HCT116 (cell line): ENCODE measurements at regions not wholly inside any gene's neighbourhood (a gene's known extent, or its start where the extent isn't known, plus 50 kb on each side); places are given as distances from the start of the nearest gene placed in this dataset.

Experiments used
- ELF1 ChIP-seq: IDR thresholded peaks from 2 replicates; pipeline ENCODE4 v1.6.1; 2012; ENCODE audit warnings: low read depth, borderline replicate concordance
- EZH2 ChIP-seq: fragments of 200-600 bp; sonication (generic); IDR thresholded peaks from 2 replicates; pipeline ENCODE4 v1.6.1; 2017; ENCODE audit warnings: antibody characterized with exemption, mixed run types
- POLR2A ChIP-seq: IDR thresholded peaks from 2 replicates; pipeline ENCODE4 v1.7.0; 2011; ENCODE audit warnings: borderline replicate concordance; ENCODE audit not compliant: insufficient read depth, insufficient read length; ENCODE audit errors: extremely low read depth
- POLR2AphosphoS5 ChIP-seq: IDR thresholded peaks from 2 replicates; pipeline ENCODE4 v1.6.1; 2011; ENCODE audit warnings: mild to moderate bottlenecking, low read depth, low read length, moderate library complexity
- TCF7L2 ChIP-seq: IDR thresholded peaks from 2 replicates; pipeline ENCODE4 v1.7.0; 2011; ENCODE audit warnings: borderline replicate concordance, inconsistent platforms; ENCODE audit not compliant: insufficient read depth, insufficient read length; ENCODE audit errors: extremely low read depth
- TF ChIP-seq, protein P1 (sequence below), 3 experiments: fragments of 200-600 bp in 1 of 3; sonication (generic) in 1 of 3; IDR thresholded peaks in 2 of 3; conservative IDR thresholded peaks in 1 of 3; 2 replicates each; pipeline ENCODE4 v1.5.1; 2012 to 2017; ENCODE audit warnings: low read depth in 2 of 3, low read length in 2 of 3, antibody characterized with exemption in 1 of 3, borderline replicate concordance in 1 of 3, control low read depth in 1 of 3, mild to moderate bottlenecking in 1 of 3, mixed read lengths in 1 of 3, mixed run types in 1 of 3, moderate library complexity in 1 of 3; ENCODE audit not compliant: insufficient read depth in 1 of 3
- TF ChIP-seq, protein P2 (sequence below): IDR thresholded peaks from 2 replicates; pipeline ENCODE4 v1.6.1; 2012; ENCODE audit warnings: low read depth
- TF ChIP-seq, protein P3 (sequence below): IDR thresholded peaks from 2 replicates; pipeline ENCODE4 v1.6.1; 2012
- TF ChIP-seq, protein P4 (sequence below): IDR thresholded peaks from 2 replicates; pipeline ENCODE4 v1.6.1; 2012

DNA sequence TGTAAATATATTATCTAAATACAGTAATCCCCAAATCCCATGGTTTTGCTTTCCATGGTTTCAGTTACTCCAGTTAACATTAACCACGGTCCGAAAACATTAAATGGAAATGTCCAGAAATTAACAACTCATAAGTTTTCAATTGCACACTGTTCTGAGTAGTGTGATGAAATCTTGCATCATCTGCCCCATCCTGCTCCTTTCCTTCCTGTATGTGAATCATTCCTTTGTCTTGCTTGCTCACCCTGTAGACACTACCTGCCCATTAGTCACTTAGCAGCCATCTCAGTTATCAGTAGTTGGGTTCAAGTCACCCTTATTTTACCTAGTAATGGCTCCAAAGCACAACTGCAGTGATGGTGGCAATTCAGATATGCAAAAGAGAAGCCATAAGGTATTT lies 1568.5 kb upstream of the WWC1 start:
- TF ChIP-seq, protein P1, sequence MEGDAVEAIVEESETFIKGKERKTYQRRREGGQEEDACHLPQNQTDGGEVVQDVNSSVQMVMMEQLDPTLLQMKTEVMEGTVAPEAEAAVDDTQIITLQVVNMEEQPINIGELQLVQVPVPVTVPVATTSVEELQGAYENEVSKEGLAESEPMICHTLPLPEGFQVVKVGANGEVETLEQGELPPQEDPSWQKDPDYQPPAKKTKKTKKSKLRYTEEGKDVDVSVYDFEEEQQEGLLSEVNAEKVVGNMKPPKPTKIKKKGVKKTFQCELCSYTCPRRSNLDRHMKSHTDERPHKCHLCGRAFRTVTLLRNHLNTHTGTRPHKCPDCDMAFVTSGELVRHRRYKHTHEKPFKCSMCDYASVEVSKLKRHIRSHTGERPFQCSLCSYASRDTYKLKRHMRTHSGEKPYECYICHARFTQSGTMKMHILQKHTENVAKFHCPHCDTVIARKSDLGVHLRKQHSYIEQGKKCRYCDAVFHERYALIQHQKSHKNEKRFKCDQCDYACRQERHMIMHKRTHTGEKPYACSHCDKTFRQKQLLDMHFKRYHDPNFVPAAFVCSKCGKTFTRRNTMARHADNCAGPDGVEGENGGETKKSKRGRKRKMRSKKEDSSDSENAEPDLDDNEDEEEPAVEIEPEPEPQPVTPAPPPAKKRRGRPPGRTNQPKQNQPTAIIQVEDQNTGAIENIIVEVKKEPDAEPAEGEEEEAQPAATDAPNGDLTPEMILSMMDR (IDR thresholded peaks at IDR 0.05 in 2 of 3, conservative IDR thresholded peaks at IDR 0.05 in 1 of 3; ENCODE audit: borderline replicate concordance in 1 of 3, insufficient read depth in 1 of 3, low read depth in 2 of 3, low read length in 2 of 3), result no peak
- TF ChIP-seq TCF7L2 (no peak), ELF1 (no peak), EZH2 (no peak), POLR2AphosphoS5 (no peak), POLR2A (no peak)
- TF ChIP-seq, protein P2, sequence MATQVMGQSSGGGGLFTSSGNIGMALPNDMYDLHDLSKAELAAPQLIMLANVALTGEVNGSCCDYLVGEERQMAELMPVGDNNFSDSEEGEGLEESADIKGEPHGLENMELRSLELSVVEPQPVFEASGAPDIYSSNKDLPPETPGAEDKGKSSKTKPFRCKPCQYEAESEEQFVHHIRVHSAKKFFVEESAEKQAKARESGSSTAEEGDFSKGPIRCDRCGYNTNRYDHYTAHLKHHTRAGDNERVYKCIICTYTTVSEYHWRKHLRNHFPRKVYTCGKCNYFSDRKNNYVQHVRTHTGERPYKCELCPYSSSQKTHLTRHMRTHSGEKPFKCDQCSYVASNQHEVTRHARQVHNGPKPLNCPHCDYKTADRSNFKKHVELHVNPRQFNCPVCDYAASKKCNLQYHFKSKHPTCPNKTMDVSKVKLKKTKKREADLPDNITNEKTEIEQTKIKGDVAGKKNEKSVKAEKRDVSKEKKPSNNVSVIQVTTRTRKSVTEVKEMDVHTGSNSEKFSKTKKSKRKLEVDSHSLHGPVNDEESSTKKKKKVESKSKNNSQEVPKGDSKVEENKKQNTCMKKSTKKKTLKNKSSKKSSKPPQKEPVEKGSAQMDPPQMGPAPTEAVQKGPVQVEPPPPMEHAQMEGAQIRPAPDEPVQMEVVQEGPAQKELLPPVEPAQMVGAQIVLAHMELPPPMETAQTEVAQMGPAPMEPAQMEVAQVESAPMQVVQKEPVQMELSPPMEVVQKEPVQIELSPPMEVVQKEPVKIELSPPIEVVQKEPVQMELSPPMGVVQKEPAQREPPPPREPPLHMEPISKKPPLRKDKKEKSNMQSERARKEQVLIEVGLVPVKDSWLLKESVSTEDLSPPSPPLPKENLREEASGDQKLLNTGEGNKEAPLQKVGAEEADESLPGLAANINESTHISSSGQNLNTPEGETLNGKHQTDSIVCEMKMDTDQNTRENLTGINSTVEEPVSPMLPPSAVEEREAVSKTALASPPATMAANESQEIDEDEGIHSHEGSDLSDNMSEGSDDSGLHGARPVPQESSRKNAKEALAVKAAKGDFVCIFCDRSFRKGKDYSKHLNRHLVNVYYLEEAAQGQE, result no peak
- TF ChIP-seq, protein P3, sequence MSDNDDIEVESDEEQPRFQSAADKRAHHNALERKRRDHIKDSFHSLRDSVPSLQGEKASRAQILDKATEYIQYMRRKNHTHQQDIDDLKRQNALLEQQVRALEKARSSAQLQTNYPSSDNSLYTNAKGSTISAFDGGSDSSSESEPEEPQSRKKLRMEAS, result no peak
- TF ChIP-seq, protein P4, sequence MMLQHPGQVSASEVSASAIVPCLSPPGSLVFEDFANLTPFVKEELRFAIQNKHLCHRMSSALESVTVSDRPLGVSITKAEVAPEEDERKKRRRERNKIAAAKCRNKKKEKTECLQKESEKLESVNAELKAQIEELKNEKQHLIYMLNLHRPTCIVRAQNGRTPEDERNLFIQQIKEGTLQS, result 0 out of 2 replicates have a peak, but pooled peaks have one; percentile 34
